Activated effector memory CD4-positive, alpha-beta T cell treated with Interleukin-2 at 50 U/mL for 16 hours (primary cell): ENCODE measurements at regions not wholly inside any gene's neighbourhood (a gene's known extent, or its start where the extent isn't known, plus 50 kb on each side); places are given as distances from the start of the nearest gene placed in this dataset.
"Not testable (repeated sequence)": the region's sequence is repeated elsewhere in the genome, so short reads cannot be mapped to it uniquely, and the experiment has no call there.

Experiments
- DNase-seq: peaks from one replicate; pipeline ENCODE4 v3.0.0-alpha.2; 2020

DNA sequence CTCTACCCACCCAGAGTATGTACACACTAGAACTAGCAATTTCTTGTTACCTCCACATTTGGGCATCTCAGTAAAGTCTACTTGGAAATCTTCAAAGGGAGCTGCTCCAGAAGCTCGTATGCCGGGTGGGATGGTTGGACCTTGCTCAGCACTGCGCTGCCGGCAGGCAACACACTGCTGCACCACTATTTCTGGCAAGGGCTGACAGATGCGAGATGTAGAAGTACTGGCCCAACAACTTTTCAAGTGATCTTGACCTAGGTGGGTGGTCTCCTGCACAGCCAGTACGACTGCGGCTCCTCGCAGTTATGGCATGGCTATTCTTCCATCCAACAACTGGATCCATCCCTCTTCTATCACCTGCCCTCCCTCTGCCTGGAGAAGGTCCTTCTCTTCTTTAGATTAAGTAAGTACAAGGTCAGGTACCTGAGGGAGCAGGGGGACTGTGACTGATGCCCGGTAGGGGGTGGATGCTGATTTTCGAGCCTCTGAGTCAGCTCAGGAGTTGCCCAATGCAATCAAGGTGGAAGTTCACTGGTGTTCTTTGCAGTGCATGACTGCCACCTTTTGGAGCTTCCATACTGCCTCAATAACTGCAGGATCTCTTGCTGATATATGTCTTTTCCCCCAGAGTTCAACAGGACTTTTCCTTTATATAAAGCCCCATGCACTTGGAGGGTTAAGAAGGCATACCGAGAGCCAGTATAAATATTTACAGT lies 100.4 kb upstream of the SLC1A4 start:
- no peak for DNase-seq

DNA sequence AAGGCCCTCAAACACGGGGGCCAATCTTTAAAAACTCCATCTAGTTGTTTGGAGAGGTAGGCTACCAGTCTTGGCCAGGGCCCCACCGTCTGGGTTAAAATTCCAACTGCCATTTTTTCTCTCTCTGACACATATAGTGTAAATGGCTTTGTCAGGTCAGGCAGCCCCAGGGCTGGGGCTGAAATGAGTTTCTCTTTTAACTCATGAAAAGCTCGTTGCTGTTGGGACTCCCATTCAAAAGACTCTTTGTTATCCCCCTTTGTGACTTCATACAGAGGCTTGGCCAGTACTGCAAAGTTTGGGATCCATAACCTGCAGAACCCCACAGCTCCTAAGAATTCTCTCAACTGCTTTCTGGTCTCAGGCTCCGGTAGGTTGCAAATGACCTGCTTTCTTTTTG lies 99.4 kb upstream of the SLC1A4 start:
- no peak for DNase-seq

DNA sequence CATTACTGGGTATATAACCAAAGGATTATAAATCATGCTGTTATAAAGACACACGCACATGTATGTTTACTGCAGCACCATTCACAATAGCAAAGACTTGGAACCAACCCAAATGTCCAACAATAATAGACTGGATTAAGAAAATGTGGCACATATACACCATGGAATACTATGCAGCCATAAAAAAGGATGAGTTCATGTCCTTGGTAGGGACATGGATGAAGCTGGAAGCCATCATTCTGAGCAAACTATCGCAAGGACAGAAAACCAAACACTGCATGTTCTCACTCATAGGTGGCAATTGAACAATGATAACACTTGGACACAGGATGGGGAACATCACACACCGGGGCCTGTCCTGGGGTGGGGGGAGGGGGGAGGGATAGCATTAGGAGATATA lies 92.6 kb upstream of the SLC1A4 start:
- not testable (repeated sequence) for DNase-seq

DNA sequence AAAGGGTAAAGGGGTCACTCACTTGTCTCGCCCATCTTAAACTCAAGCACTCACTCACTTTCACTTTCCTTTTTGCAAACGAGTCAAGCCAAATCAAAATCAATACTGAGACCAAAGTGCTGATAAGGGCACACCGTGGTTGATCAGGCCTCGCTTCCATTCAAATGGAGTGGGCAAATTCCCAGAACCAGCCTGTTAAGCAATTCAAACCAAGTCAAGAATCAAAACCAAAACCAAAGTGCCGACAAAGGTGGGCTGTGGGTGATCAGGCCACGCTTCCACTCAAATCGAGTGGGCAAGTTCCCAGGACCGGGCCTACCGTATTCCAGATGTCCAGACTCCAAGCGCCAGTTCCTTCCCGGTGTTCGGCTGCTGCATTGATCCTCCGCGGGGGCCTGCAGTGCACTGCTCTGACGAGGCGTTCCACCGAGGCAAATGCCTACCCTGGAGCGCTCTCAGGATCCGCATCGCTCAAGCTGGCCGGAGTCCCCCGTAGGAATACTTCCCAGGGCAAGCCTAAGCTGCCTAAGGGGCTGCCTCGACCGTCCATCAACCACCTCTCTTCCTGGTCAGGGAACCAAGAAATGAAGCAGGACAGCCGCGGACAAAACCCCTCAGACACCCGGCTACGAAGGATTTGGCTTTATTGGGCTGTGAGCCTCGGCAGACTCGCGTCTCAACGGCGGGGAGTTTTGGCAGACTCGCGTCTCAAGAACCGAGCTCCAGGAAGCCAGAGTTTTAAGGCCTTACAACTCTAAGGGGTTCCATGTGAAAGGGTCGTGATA lies 89.9 kb upstream of the SLC1A4 start:
- no peak for DNase-seq

DNA sequence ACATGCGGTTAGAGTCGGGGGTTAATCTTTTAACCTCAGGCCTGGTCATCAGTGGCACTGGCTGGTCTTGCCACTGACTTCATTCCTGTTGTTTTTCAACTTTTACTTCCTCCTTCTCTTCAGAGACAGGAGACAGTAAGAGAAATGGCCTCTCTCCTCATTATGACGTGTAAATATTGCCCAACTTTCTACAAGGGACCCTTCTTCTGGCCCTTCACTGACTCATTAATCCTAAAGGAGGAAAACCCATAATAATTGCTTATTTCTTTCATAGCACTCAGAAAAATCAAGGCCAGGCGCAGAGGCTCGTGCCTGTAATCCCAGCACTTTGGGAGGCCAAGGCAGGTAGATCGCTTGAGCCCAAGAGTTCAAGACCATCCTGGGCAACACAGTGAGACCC lies 89.3 kb upstream of the SLC1A4 start:
- not testable (repeated sequence) for DNase-seq

DNA sequence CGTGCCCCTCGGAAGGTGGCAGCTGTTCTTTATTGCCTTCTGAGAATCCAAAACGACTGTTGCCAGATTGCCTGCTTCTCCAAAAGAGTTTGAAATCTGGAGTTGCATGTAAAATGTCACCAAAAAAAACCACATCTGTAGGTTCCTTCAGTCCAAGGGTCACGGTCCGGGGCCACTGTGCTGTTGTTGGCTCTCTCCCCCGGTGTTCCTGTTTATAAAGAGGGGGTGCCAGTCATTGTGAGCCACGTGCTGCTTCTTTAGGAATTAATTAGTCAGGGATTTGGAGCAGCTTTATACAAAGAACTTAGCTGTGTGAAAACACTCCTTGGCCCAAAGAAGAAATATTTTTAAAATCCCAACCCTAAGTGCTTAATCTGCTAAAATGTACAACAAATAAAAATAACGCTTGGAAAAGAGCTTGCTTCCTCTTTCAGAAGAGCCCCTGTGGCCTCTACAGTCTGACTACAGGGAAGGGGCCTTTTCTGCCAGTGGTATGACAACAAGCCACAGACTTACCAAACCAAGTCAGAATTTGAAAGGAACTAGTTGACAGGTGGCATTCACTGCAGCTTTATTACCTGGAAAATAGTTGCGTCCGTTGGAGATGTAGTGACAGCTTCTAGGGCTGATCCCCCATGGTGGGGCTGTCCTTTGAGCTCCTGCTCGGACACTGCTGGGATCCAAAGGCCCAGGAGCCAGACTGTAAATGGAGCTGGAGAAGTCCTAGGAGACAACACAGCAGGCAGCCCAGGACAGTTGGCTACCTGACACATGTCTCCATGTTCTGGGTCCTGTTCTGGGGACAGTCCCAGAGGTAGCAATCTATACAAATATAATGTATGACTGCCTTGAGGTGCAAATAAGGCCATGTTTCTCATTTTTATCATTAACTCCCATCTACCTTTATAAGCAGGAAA lies 84.5 kb upstream of the SLC1A4 start:
- DNase-seq: no peak

DNA sequence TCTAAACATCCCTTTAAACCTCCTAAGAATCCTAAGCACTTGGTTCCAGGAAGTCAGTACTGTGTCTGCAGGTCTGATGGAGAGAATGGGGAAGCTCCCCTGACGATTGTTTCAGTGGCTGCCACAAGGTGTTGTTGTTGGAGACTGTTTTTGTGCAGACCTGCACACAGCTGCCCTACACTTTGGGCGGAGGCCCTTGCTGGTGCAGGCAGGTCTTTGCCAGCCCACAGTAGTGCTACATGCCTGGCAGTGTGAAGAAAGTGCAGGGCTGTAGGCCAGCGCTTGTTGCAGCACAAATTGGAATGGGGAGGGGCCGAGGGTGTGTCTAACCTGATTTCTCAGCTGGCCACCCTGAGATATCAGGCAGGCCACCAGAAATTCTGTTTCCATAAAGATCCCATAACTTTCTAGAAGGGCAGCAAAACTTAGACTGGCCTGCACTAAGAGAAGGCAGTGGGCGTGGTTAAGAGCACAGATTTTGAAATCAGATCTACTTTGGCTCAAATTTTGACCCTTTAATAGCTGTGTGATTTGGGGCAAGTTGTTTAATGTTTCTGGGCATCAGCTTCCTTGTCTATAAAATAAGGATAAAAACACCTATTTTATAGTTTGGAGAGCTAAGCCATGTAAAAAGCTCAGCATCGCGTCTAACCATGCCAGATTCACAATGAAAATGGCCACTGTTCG lies 83.7 kb upstream of the SLC1A4 start:
- DNase-seq: no peak

DNA sequence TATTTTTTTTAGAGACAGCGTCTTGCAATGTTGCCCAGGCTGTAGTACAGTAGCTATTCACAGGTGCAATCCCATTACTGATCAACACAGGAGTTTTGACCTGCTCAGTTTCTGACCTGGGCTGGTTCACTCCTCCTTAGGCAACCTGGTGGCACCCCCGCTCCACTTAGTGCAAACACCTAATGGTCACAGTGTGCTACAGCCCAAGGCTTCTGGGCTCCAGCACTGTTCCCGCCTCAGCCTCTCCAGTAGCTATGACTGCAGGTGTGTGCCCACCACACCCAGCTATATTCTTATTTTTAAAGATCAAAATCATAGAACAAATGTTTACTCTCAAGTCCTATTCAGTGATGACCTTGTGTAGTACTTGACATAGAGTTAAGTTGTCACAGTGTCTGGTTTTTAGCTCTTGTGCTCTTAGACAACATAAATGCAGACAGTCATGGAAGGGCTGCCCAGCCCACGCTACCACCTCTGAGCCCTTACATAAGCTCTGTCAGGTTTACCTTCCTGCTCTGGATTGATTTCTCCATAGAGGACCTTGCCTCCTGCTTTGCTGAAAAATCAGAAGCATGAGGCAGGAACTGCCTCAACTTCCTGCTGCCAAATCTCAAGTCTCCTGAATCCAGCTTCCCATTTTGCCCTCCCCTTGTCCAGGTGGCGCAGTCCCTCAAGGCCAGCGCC lies 82.2 kb upstream of the SLC1A4 start:
- DNase-seq: no peak

DNA sequence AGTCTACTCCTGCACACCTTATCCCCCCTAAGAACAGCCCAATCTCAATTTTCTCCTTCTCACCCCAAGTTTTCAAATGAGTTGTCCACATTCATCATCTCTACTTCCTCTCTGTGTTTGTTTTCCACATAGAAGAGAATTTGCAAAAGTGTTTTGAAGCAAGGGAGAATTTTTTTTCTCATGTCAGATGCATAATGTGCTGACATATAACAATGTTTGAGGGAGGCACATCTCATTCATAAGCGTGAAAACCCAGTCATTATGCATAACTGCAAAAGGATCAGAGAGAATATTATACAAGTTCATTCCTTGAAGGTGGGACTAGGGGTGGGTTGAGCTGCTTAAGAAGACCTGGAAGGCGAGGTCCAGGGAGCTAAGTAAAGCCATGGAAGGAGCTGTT lies 80.8 kb upstream of the SLC1A4 start:
- no peak for DNase-seq

DNA sequence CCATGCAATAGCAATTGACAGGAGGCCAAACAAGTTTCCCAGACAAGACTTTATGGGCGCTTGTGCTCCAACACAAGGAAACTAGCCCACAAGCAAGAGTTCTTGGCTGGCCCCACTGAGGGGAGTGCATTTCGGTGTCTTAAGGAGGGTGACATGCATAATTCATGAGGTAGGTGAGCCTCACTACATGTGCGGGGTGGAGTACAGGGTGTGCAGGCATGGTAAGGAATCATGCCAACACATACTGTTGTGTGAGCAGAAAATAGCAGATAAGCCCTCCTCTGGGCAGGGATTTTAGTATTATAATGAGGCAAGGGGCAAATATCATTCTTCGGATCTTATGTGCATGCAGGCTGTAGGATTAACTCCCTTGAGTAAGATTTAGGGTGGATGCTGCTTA lies 78.7 kb upstream of the SLC1A4 start:
- DNase-seq: no peak

DNA sequence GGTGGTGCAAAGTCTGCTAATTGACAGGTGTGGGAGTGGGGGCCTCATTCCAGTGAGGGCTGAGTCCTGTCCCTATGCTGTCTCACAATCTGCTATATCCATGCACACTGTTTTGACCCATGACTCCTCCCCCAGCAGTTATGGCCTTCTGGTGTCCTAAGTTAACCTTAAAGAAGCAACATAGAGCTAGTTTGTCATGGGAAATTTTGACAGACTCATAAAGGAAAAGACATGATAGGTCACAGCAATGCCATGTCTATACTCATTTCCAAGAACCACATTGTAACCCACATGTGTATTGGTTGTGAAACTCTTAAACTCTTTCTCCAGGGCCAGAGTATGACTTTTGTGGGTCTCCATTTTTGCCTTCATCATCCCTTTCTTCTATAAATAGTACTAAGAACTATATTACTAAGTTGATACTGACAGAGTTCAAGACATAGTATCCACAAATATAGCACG lies 78.2 kb upstream of the SLC1A4 start:
- no peak for DNase-seq

DNA sequence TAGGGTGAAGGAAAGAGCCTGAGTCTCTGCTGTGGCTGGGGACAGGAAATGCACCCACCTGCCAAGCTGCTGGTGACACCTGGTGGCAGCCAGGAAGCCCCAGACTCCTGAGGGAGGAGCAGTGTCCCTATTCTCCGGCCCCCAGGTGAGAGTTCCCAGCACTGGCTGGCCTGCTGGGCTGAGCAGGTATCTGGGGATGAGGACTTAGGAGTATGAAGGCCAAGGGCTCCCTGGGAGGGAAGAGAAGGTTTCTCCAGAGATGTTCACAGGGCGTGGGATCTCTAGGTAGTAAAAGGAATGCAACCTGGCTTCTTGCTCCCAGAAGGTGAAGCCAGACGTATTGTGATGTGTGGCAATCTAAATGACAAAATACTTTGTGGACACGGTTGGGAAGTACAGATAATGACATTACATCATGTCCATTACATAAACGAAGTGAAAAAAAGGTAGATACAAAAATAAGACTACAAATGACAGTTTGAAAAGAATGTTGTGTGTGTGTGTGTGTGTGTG lies 75.8 kb upstream of the SLC1A4 start:
- DNase-seq: no peak

DNA sequence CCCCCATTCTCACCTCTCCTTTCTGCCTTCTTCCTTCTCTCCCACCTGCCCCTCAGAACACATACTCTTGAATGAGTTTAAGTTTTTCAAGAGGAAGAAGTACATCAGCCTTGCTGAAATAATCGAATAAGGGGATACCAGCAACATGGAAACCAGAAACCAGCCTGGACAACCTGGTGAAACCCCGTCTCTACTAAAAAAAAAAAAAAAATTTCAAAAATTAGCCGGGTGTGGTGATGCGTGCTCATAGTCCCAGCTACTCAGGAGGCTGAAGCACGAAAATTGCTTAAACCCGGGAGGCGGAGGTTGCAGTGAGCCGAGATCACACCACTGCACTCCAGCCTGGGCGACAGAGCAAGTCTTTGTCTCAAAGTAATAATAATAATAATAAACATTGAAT lies 75.0 kb upstream of the SLC1A4 start:
- no peak for DNase-seq

DNA sequence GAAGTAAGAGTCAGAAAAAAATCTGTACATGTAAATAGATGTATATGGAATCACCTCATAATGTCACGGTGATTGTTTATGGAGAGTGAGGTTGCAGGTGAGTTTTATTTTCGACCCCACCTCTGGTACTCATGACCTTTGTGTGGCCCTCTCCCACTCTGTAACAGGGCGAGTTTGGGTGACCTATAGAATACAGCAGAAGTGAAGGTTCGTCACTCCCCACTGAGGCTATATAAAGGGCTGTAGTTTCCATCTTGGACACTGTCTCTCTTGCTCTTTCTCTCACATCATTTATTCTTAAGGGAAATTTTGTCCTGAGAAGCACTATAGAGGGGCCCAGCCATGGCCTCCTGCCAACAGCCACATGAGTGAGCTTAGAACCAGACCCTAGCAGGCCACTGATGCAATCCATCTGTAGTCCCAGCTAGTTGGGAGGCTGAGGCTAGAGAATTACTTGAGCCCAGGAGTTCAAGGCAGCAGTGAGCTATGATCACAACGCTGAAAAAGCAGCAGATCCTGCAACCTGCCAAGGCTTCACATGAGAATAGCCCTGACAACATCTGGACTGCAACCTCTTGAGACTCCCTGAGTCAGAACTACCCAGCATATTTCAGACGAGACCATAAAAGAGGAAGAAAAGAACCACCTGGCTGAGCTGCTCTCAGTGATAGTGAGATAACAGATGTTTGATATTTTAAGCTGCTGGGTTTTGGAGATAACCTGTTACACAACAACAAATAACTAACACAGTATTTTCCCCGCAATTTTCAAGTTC lies 74.3 kb upstream of the SLC1A4 start:
- DNase-seq: no peak

DNA sequence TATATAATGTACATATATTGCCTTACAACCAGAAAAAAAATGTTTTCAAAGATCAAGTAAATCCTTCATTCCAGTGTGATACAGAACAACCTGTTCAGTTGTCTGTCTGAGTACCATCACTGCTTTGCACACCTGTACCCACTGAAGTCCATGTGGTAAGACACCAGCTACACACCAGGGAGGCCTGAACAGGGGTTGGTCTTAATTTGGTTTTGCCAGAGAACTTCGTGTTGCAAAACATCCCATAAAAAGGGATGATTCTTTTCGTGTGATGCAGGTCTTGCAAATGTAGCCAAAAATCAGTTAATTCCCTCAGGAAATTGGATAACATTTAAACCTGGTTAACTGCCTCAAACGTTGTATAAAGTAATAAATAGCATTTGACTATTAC lies 73.7 kb upstream of the SLC1A4 start:
- no peak for DNase-seq

DNA sequence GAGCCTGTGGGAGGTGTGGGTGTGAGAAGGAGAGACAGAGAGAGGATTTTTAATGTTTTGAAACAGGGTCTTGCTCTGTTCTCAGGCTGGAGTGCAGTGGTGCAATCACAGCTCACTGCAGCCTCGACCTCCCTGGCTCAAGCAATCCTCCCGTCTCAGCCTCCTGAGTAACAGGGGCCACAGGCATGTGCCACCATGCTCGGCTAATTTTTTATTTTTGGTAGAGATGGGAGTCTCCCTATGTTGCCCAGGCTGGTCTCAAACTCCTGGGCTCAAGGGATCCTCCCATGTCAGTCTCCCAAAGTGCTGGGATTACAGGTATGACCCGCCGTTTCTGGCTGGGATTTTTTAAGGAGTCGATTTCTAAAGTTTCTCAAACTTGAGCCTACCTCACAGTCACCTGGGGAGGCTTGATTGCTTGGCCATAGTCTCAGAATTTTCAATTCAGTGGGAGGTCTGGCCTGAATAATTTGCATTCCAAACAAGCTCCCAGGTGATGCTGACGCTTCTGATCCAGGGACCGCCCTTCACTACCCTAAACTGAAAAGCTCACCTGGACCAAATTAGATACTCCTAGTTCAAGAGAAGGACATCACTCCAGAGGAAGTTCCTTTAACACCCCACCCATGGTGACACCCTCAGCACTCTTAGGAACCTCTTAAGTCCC lies 70.8 kb upstream of the SLC1A4 start:
- DNase-seq: no peak

DNA sequence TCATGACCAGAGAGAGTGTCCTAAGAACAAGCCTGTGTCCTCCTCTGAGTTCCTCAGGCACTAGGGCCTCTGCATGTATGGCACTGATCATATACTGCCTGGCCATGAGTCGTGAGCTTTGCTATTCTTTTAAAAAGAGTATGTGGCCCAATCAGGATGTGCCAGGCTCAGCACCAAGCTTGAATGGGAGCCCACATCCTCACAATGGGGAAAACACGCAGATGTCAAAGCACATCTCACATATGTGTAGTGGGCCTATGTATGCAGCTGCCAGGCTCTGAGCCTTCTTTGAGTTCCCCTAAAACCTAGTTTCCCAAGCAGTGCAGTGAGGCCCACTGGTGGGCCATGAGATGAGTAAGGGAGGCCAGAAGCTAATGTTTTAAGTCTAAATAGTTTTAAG lies 69.9 kb upstream of the SLC1A4 start:
- DNase-seq: no peak

DNA sequence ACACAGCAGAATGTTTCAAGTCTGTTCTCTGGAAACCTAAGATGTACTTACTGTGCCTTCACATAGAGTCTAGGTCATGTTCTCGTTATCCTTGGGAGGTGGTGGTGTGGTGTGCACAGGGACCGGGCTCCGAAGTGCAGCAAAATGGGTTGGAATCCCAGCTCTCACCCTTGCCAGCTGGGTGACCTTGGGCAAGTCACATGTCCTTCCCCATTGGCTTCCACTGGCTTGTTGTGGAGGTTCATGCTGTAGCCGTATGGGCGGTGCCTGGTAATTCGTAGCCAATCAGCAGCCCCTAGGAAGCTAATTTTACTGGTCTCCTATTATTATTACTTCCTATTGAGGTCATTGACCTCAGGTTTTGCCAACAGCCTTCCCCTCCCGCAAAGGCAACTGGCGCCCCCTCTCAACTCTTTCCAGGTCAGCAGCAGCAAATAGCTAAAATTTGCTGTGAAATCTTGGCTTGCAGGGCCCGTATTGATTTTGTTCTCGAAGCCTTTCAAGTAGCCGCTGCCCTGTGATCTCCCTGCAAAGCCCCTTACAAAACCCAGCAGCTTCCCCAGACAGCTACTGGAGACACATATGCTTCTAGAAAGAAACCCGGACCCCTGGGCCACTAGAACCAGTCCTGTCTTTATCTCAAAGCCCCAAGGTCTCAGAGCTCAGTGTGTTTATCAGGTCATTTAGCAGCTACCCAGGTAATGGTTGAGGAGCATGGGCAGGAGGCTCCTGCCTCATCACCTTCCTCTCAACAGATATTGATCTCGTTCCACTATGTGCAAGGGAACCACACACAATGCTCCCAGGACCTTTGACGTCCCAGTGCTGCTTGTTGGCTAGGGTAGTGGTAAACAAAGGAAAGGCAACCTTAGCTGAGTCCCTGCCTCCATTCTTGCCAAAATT lies 66.5 kb upstream of the SLC1A4 start:
- DNase-seq: no peak

DNA sequence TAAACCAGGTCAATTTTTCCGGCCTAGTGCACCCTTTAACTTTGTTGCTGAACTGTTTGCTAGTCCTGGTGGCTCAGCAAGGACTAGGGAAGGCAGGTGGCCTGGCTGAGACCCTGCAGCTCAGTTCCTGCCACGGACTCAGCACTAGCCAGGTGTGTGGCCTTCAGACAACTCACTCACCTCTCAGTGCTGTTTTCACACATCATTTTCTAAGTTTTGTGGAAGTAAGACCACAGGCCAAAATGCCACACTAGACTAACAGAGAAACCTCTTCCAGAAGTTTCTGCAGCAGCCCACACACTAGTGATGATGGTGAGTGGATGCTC lies 65.9 kb upstream of the SLC1A4 start:
- DNase-seq: no peak
